ENCODE measurements at regions not wholly inside any gene's neighbourhood (a gene's known extent, or its start where the extent isn't known, plus 50 kb on each side); places are given as distances from the start of the nearest gene placed in this dataset.

DNA sequence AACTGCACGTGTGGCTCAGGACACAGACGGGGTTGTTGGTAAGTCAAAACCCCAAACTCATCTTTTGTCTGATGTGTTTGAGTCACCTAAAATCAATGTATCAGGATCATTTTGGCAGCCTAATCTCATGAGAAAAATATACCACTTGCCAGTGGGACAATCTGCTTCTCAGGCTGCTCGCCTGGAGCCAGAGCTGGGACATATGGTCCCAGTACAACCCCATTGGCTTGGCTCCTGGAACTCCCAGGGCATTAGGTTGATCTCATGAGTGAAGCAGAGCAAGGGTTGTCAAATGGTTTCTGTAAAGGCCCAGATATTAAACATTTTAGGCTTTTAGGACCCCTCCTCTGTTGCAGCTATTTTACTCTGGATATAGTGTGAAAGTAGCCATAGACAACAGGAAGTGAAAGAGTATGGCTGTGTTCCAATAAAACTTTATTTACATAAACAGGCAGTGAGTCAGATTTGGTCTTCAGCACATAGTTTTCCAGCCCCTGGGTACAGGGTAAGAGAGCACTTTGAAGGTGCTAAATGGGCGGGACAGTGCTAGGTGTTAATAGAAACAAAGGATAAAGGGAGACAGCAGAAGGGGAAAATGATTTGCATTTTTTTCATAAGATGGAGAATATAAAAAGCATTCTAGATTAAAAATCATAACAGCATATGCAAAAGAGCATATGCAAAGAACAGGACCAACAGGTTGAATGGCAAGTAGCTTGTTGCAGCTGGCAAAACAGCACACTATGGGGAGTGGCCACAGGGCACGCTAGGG, 290.8 kb downstream of the KCNS3 start:
- in situ Hi-C loops (cut with MboI), result no loop called here
- FAIRE-seq, result no peak

More for the DNA sequence above, 290.8 kb downstream of the KCNS3 start:
- POLR2A ChIA-PET, result no interaction called here
- H3K4me3 ChIP-seq, result no peak overlapping the region
- H3K4me2 ChIP-seq (ENCODE audit: control insufficient read depth, insufficient read depth), result no peak overlapping the region
- intact Hi-C loops (cut with micrococcal nuclease; ENCODE audit: unreplicated experiment), result no loop called here
- no TSS peak for BruUV-seq (replicated peaks)
- H3K27ac ChIP-seq (ENCODE audit: control insufficient read depth, insufficient read depth), result no peak overlapping the region
- H3K4me1 ChIP-seq (ENCODE audit: control insufficient read depth, insufficient read depth, low read length), result no peaks in the 10 kb centered on the region
- H3K27me3 ChIP-seq (replicated peaks in 1 of 2; ENCODE audit: control insufficient read depth in 2 of 2, insufficient read depth in 2 of 2, low read length in 1 of 2), result no peaks in the 10 kb centered on the region; a peak in 1 of 4 replicates
- no peaks in the 10 kb centered on the region for H3K79me2 ChIP-seq (ENCODE audit: control insufficient read depth, insufficient read depth, low read length)
- H4K20me1 ChIP-seq (ENCODE audit: control insufficient read depth, insufficient read depth), result no peaks in the 10 kb centered on the region
- no peak for DNase-seq (ENCODE audit: low read depth, low spot score)
- SMC1A ChIA-PET (ENCODE audit: uncharacterized antibody, unreplicated experiment), result no interaction called here
- RAD21 ChIA-PET (ENCODE audit: unreplicated experiment), result no interaction called here
- no peak overlapping the region for H2AFZ ChIP-seq (ENCODE audit: control insufficient read depth, low read depth, low read length)
- TF ChIP-seq ZNF24 (IDR thresholded peaks at IDR 0.05) (no peak), SMARCA5 (IDR thresholded peaks at IDR 0.05) (no peak), FOS (IDR thresholded peaks at IDR 0.05; ENCODE audit: borderline replicate concordance, extremely low read depth, insufficient read length) (no peak), NR2C2 (IDR thresholded peaks at IDR 0.05; ENCODE audit: borderline replicate concordance, control insufficient read depth, insufficient read length, low read depth) (no peak), HDGF (IDR thresholded peaks at IDR 0.05) (no peak), SUZ12 (IDR thresholded peaks at IDR 0.05; ENCODE audit: unreplicated experiment) (no peak)
- TF ChIP-seq, protein P1, sequence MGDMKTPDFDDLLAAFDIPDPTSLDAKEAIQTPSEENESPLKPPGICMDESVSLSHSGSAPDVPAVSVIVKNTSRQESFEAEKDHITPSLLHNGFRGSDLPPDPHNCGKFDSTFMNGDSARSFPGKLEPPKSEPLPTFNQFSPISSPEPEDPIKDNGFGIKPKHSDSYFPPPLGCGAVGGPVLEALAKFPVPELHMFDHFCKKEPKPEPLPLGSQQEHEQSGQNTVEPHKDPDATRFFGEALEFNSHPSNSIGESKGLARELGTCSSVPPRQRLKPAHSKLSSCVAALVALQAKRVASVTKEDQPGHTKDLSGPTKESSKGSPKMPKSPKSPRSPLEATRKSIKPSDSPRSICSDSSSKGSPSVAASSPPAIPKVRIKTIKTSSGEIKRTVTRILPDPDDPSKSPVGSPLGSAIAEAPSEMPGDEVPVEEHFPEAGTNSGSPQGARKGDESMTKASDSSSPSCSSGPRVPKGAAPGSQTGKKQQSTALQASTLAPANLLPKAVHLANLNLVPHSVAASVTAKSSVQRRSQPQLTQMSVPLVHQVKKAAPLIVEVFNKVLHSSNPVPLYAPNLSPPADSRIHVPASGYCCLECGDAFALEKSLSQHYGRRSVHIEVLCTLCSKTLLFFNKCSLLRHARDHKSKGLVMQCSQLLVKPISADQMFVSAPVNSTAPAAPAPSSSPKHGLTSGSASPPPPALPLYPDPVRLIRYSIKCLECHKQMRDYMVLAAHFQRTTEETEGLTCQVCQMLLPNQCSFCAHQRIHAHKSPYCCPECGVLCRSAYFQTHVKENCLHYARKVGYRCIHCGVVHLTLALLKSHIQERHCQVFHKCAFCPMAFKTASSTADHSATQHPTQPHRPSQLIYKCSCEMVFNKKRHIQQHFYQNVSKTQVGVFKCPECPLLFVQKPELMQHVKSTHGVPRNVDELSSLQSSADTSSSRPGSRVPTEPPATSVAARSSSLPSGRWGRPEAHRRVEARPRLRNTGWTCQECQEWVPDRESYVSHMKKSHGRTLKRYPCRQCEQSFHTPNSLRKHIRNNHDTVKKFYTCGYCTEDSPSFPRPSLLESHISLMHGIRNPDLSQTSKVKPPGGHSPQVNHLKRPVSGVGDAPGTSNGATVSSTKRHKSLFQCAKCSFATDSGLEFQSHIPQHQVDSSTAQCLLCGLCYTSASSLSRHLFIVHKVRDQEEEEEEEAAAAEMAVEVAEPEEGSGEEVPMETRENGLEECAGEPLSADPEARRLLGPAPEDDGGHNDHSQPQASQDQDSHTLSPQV (IDR thresholded peaks at IDR 0.05), result no peak
- TF ChIP-seq, protein P2, sequence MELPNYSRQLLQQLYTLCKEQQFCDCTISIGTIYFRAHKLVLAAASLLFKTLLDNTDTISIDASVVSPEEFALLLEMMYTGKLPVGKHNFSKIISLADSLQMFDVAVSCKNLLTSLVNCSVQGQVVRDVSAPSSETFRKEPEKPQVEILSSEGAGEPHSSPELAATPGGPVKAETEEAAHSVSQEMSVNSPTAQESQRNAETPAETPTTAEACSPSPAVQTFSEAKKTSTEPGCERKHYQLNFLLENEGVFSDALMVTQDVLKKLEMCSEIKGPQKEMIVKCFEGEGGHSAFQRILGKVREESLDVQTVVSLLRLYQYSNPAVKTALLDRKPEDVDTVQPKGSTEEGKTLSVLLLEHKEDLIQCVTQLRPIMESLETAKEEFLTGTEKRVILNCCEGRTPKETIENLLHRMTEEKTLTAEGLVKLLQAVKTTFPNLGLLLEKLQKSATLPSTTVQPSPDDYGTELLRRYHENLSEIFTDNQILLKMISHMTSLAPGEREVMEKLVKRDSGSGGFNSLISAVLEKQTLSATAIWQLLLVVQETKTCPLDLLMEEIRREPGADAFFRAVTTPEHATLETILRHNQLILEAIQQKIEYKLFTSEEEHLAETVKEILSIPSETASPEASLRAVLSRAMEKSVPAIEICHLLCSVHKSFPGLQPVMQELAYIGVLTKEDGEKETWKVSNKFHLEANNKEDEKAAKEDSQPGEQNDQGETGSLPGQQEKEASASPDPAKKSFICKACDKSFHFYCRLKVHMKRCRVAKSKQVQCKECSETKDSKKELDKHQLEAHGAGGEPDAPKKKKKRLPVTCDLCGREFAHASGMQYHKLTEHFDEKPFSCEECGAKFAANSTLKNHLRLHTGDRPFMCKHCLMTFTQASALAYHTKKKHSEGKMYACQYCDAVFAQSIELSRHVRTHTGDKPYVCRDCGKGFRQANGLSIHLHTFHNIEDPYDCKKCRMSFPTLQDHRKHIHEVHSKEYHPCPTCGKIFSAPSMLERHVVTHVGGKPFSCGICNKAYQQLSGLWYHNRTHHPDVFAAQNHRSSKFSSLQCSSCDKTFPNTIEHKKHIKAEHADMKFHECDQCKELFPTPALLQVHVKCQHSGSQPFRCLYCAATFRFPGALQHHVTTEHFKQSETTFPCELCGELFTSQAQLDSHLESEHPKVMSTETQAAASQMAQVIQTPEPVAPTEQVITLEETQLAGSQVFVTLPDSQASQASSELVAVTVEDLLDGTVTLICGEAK (IDR thresholded peaks at IDR 0.05; ENCODE audit: borderline replicate concordance), result peak; percentile 55
- H3K36me3 ChIP-seq (ENCODE audit: control insufficient read depth in 2 of 2, insufficient read depth in 2 of 2, low read length in 1 of 2), result no peaks in the 10 kb centered on the region
- WGBS (ENCODE audit: insufficient coverage, insufficient replicate concordance, low lambda C conversion rate, missing lambda C conversion rate), result 57% methylated on average over 5 of the region's 5 CpGs
- H3K9ac ChIP-seq (ENCODE audit: control insufficient read depth, insufficient read depth, low read length), result no peak overlapping the region
- ATAC-seq, result no peak
- no peaks in the 10 kb centered on the region for H3K9me3 ChIP-seq (replicated peaks; ENCODE audit: control insufficient read depth, insufficient read depth, low read length)
- CTCF ChIA-PET, result interaction anchor here (1.6 to 2.2 kb wide), 2 partner anchors 9 to 19 kb away, joined by 5 to 10 read pairs; no protein-coding TSS in a partner anchor
